ENCODE measurements at regions not wholly inside any gene's neighbourhood (a gene's known extent, or its start where the extent isn't known, plus 50 kb on each side); places are given as distances from the start of the nearest gene placed in this dataset.

DNA sequence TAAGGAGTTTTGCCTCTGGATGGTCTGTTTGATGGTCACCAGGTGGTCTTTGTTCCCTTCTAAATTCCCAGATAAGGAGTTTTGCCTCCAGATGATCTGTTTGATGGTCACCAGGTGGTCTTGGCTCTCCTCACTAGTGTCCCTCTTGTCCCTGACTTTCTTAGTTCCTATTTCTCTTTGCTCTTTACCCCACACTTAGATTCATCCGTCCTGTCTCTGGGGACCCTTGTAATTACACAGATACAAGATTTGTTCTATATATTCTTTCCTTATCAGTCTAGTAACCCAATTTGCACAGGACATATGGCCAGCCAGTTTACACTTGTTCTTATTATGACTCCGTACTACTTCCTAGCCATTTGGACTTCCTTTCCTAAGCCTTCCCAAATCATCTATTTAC, 84.0 kb upstream of the B3GAT2 start:
- TF ChIP-seq POLR2AphosphoS5 (IDR thresholded peaks at IDR 0.05; ENCODE audit: borderline replicate concordance, low read depth, low read length) (no peak), EZH2 (IDR thresholded peaks at IDR 0.05) (no peak)
